ENCODE measurements at regions not wholly inside any gene's neighbourhood (a gene's known extent, or its start where the extent isn't known, plus 50 kb on each side); places are given as distances from the start of the nearest gene placed in this dataset.

DNA sequence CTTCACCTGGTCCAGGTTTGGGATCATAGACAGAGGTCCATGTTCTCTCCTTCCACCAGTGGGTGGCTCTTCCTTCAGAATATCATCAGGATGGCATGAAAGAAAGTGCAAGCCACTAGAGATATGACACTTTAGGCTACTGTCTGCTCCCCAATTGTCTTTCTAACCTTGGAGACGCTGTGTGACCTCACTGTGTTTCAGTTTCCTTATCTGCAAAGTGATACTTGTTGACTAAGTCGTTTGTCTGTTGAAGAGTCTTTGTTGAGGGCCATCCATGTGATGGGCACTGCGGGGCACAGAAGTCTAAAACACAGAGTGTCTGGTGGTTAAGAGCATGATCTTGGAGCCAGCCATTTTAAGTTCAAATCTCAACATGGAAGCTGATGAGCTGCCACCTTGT, 259.9 kb upstream of the THSD7B start:
- no peak for TF ChIP-seq POLR2A (IDR thresholded peaks at IDR 0.05)
- no peak for TF ChIP-seq CTCF (IDR thresholded peaks at IDR 0.05 in 4 of 5, conservative IDR thresholded peaks at IDR 0.05 in 1 of 5)
